ENCODE measurements at regions not wholly inside any gene's neighbourhood (a gene's known extent, or its start where the extent isn't known, plus 50 kb on each side); places are given as distances from the start of the nearest gene placed in this dataset.

- DNase-seq, result no peak
Measured at GRCh38 chr4:54495091-54495490, 162.7 kb upstream of the KIT start.

DNA sequence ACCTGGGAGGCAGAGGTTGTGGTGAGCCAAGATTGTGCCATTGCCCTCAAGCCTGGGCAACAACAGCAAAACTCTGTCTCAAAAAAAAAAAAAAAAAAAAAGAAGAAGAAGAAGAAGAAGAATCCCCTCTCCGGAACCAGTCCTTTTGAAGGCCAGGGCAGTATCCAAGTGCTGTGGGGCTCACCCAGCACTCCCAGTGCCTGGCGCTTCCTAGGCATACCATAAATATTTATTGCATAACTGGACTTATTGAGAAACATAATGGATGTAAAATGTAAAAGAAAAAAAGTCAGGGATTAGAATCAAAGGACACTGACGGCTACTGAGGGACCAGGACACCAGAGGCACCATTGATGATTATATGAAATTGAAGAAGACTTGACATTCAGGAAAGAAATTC, 162.1 kb upstream of the KIT start:
- no peak for DNase-seq

GRCh38 chr4:54496412-54496811, 161.3 kb upstream of the KIT start:
- DNase-seq, result no peak

DNA sequence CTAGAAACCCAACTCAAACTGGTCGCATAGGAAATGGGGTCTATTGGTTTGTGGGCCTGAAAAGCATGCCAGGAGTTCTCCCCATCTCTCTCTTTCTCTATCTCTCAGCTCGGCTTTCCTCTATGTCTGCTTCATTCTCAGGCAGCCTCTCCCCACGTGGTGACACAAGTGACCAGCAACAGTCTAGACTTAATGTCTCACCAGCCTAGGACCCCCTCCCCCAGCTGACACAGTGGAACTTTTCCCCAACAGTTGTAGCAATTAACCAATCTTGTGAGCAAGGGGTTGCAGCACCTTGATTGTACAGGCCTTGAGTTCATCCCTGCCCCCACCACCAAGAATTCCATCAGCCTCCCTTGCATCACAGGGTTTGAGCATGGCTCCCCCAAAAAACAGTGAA, 159.8 kb upstream of the KIT start:
- no peak for DNase-seq

DNA sequence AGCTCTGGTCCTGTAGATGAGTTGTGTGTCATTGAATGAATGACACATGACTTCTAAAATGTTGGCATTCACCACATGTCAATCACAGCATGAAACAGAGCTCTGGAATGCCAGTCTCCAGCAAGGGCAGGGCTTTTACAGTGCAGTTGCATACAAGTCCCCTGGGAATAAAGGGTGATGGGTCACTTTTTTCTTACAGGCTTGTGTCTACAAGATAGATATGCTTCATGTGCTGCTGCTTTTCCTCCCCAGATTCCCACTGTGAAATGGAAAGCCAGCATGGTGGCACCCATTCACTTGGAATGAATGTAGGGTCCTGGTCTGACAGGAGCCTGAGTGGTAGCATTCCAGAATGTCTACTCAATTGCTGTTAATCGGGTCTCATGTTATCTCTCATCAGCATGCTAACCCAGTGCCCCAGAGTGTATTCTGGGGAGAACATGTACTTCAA, 159.1 kb upstream of the KIT start:
- no peak for DNase-seq

DNA sequence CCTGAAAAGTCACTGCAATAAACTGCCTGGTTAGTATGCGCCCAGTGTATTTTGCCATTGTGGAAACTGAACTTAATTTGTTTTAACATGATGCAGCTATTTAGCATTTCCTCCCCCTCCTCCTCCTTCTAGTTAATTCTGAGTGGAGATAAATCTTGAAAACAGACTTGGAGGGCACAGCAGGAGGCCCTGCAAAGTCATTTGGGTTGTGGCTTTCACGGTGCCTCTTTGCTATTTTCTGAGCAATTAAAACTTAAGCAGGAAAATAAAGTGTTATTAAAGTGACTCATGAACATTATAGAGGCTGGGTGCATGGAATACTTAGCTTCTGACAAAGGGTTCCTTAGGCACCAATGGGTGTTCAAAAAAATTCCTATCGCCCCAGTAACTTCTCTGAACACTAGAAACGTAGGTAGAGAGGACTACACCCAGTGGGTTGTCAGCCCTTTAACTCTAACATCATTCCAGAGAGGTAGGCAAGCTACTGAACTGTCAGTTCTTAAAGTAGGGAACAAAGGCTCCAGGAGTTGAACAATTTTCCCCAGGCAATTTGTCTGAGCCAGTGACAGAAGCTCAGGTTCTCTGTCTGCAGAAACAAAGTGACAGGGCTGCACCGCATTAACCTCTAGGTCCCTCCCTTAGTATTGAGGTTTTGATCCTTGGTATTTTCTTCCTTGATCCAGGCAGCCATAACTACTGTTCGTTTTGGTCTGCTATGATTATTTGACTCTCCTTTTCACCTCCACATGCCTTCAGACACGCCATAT, 158.3 kb upstream of the KIT start:
- no peak for DNase-seq

GRCh38 chr4:54505362-54505761, 152.4 kb upstream of the KIT start:
- no peak for DNase-seq

DNA sequence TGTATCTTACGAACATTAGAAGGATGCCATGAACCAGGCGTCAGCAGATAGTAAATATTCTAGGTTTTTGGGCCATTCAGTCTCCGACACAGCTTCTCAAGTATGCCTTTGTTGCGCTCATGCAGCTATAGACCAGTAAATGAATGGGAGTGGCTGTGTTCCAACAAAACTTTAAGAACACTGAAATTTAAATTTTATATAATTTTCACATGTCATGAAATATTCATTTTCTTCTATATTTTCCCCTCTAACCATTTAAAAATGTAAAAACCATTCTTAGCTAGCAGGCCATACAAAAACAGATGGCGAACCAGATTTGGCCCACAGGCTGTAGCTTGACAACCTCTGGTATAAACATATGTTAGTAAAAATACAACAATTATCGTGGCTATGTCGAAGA, 151.8 kb upstream of the KIT start:
- no peak for DNase-seq

DNA sequence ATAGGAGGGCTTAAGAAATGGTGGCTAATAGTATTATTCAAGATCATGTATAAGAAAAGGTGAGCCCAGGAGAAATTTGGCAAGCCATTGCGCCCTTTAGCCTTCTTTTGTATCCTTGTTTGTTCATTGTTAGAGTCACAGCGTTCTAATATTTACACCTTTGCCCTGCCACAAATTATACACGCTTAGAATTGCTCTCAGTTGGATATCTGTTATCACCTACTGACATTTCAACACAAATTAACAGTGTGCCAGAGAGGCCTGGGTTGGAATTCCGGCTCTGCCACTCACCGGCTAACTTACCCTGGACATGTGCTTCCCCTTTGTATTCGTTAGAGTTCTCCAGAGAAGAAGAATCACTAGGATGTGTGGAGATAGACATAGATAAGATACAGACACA, 148.7 kb upstream of the KIT start:
- no peak for DNase-seq

DNA sequence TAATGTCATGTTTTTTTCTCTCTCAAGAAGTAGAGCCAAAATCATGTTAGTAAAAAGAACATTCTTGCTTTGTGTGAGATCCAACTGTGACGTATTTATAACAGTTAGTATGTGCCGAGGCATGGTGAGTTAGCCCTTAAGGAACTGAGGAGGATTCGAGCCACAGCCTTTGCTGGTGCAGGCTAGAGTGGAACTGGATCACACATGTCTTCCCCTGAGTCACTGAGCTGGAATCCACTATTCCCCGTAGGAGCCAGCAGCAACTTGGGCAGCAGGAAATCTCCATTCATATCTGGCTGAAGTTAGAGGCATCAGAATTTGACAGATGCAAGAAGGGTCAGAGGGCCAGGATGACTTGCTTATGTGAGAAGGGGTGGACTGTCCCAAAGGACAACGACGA, 144.6 kb upstream of the KIT start:
- DNase-seq, result no peak

GRCh38 chr4:54513741-54514140, 144.0 kb upstream of the KIT start:
- DNase-seq, result no peak

GRCh38 chr4:54516556-54517215, 141.1 kb upstream of the KIT start:
- no peak for DNase-seq

DNA sequence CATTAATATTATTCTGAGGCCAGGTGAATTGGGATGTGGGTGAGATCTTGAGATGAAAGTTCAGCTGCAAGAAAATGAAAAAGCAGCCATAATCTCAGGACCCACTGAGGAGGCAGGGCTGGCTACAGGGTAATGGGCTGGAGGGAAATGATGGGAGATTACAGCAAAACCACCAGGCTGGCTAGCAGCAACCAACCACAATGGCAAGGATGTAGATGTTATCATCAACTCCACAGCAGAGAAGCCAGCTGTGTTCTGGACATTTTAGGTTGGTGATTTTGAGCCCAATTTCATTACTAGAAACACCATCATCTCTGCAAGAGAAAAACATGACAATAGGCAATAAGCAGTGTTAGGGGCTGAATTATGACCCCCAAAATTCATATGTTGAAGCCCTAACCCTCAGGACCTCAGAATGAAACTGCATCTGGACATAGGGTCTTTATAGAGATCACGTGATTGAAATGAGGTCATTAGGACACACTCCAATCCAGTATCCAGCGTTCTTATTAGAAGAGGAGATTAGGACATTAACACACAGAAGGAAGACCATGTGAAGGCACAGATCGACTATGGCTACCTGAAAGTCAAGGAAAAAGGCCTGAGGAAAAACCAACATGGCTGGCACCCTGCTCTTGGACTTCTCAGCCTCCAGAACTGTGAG, 139.8 kb upstream of the KIT start:
- no peak for DNase-seq

- DNase-seq, result no peak
Measured at GRCh38 chr4:54525602-54526001, 132.2 kb upstream of the KIT start.

DNA sequence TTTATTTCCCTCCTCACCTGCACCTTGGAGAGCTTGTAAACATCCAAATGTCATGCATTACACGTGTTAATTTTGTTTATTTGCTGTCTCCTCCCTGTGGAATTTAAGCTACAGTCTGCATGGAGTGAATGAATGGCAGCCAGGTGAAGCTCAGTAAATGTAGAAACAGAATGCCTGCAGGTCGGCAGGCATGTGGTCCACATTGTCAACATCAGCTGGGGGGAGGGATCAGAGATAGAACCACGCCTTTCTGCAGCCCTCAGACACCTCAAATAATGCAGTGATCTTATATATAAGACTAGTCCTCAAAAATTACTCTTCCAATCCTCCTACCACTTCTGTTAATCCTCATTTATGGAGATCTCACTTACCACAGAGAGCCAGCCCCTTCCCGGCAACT, 131.2 kb upstream of the KIT start:
- no peak for DNase-seq

- DNase-seq, result no peak
Measured at GRCh38 chr4:54527532-54527931, 130.2 kb upstream of the KIT start.

GRCh38 chr4:54539500-54540029, 118.2 kb upstream of the KIT start:
- peak; percentile 54 for DNase-seq

DNA sequence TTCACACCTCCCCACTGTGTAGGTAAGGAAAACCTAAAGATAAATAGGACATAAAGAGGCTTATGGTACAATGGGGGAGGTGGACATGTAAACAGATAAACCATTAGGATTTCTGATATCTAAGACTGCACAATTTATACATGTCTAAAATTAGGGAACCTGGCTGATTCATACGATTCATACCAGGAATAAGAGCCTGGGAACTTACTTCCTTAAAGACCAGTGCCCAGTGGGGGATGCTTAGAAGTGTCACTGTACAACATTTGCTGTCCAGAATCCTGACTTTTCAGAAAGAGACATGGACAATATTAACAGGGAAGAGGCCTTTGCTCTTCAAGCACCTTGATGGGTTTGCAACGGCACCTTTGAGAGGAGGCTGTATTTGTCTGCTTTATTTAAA, 116.8 kb upstream of the KIT start:
- DNase-seq, result no peak

GRCh38 chr4:54541426-54542118, 116.2 kb upstream of the KIT start:
- no peak for DNase-seq

DNA sequence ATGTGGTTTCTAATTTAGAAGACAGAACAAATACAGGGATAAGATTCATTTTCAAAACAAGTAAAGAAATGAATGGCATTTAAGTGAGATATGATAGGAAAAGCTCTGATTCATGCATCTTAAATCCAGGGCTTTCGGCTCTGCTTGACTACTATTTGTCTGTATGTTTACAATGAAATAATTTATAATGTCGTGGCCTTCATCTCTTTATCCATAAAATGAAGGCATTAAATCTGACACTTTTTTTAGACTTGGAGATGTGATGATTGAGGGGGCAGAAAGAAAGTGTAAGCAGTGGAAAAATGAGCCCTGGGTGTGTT, 115.7 kb upstream of the KIT start:
- DNase-seq, result no peak

DNA sequence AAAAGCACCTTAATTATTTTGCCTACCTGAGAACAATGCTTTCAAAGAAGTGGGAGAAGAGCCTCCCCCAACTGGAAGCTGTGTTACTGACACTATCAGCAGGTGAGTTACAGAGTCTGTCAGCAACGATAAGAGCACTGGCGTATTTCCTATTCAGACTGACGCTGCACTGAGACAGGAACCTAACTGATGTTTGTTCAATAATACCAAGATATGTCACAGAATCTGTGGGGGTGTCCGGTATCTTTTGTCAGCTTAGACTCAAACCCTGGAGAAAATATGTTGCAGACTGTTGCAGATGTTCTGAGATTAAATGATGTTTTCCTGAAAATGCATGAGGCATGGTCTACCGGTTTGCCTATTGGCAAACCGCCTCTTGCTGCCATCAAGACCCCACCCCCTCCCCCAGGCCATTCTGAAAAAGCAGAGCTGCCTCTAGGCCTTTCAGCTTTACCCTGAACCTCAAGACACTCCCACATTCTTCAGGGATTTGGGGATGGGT, 115.2 kb upstream of the KIT start:
- DNase-seq, result no peak

DNA sequence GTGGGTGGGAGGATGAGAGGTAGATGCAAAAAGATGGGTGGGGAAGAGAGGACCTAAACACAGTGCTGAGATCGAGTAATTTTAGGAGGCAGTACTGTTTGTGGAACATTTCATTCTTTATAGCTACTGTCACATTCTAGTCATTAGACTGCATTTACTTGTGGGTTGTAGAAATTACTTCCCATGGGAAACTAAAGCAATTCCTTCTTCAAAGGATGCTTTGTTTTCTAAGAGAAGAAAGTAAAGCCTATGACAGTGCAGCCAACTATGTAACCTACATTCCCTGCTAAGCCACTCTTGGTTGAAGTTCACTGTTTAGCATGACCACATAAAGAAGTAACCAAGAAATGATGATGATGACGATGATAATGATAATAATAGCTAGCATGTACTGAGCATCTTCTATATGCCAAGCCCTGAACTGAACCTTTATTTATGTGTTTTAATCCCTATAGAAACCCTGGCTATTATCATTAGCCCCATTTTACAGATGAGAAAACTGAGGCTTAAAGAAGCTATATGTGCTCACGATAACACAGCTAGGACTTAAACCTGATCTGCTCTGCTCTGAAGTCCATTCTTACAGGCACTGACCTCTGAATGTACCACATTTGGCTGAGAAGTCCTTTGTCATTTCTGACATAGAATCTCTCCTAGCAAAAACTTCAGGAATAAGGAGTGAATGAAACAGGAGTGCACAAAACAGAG, 114.5 kb upstream of the KIT start:
- no peak for DNase-seq
